Ovary (tissue), 7 donors: ENCODE measurements at regions not wholly inside any gene's neighbourhood (a gene's known extent, or its start where the extent isn't known, plus 50 kb on each side); places are given as distances from the start of the nearest gene placed in this dataset.
"Not testable (repeated sequence)": the region's sequence is repeated elsewhere in the genome, so short reads cannot be mapped to it uniquely, and the experiment has no call there.

Experiments
- DNase-seq, 5 donors: peaks; one replicate each; pipeline ENCODE4 v3.0.0-alpha.2; 2019 to 2020
- H3K27ac ChIP-seq, 2 donors: fragments of 200-600 bp; one replicate each; pipeline versions ENCODE4 v1.5.1 to v1.8.0; 2019 to 2022
- H3K27me3 ChIP-seq: fragments of 200-600 bp; one replicate; pipeline ENCODE4 v1.8.0; 2022
- H3K36me3 ChIP-seq: fragments of 200-600 bp; sonication (generic); one replicate; pipeline ENCODE4 v1.5.1; 2019
- H3K4me1 ChIP-seq: one replicate; pipeline ENCODE4 v1.8.1; 2013; ENCODE audit warnings: mild to moderate bottlenecking, moderate library complexity; ENCODE audit not compliant: insufficient read depth
- H3K4me3 ChIP-seq: fragments of 200-600 bp; sonication (generic); one replicate; pipeline ENCODE4 v1.5.1; 2017
- H3K9me3 ChIP-seq, 2 donors: fragments of 200-600 bp in 1 of 2; sonication (generic) in 1 of 2; one replicate each; pipeline versions ENCODE4 v1.5.1 to v1.8.1; 2013 to 2019; ENCODE audit warnings: mild to moderate bottlenecking in 1 of 2, moderate library complexity in 1 of 2
- CTCF ChIP-seq, 3 donors: fragments of 450-650 bp in 2 of 3; fragments of 200-600 bp in 1 of 3; IDR thresholded peaks; one replicate each; pipeline versions ENCODE4 v1.5.1 to v1.8.0; 2016 to 2022; ENCODE audit warnings: antibody characterized with exemption in 3 of 3, mild to moderate bottlenecking in 1 of 3
- EP300 ChIP-seq: sonication (generic); formaldehyde crosslinking; IDR thresholded peaks from one replicate; pipeline ENCODE4 v1.6.1; 2017; ENCODE audit warnings: antibody characterized with exemption
- POLR2A ChIP-seq: fragments of 450-650 bp; IDR thresholded peaks from one replicate; pipeline ENCODE4 v1.6.1; 2017; ENCODE audit warnings: antibody characterized with exemption, mild to moderate bottlenecking, moderate library complexity
- WGBS, 3 donors: extraction: QIAGEN DNeasy Blood & Tissue Kit in 1 of 3; methylation state at CpG; one replicate each; pipeline versions ENCODE4 v1.1.5 to v1.1.7; 2013 to 2017; 5-methylcytosine and 5-hydroxymethylcytosine counted together
- intact Hi-C, 4 donors: fragments of 100-400 bp; cut with DNase I; formaldehyde crosslinking; loops; one replicate each; pipeline versions ENCODE4 v1.11.0 to v1.15.1; 2022 to 2023
- donor health status: DM: no; HTN: no; CAD: no; lungs with moderate emphysema.
- donor health status: DM: no; HTN: no; CAD: no.
- donor health status: Bipolar disorder and iron deficiency.
- donor health status: DM: no; HTN: no; CAD: no.
- donor health status: DM: yes; HTN: yes; CAD: no.

DNA sequence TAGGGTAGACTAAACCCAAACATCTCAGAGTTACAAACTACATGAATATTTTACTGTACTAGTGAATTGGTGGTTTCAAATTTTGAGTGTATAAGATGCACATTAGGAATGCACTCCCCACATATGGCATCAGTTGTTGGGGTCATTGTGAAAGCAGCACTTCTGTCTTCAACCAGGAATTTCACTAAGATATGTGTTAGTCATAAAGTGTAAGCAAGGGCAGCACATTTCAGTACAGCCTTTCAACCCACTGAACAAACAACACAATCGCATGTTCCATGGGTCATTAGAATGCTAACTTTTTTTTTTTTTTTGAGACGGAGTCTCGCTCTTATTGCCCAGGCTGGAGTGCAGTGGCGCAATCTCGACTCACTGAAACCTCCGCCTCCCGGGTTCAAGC is 164.1 kb upstream of the MAP2 start:
- H3K9me3 ChIP-seq = no peaks in the 10 kb centered on the region
- intact Hi-C loops = no loop called here
- WGBS, 3 donors = 95 to 98% (median 96%) methylated on average over 7 of the region's 7 CpGs
- H3K4me3 ChIP-seq = no peak overlapping the region
- TF ChIP-seq POLR2A = no peak
- TF ChIP-seq CTCF (IDR thresholded peaks at IDR 0.05) = no peak
- no peak for TF ChIP-seq EP300
- H3K36me3 ChIP-seq = no peaks in the 10 kb centered on the region
- no peak overlapping the region for H3K27ac ChIP-seq
- H3K4me1 ChIP-seq = no peaks in the 10 kb centered on the region
- H3K27me3 ChIP-seq = no peaks in the 10 kb centered on the region
- no peak for DNase-seq

- H3K4me3 ChIP-seq = no peak overlapping the region
- no peak for DNase-seq
- intact Hi-C loops = no loop called here
- TF ChIP-seq EP300 (no peak), CTCF (IDR thresholded peaks at IDR 0.05) (no peak), POLR2A (no peak)
- no peaks in the 10 kb centered on the region for H3K9me3 ChIP-seq
- H3K4me1 ChIP-seq = no peaks in the 10 kb centered on the region
- 92 to 96% (median 94%) methylated on average over 5 of the region's 5 CpGs for WGBS, 3 donors
- no peaks in the 10 kb centered on the region for H3K36me3 ChIP-seq
- no peaks in the 10 kb centered on the region for H3K27me3 ChIP-seq
- no peak overlapping the region for H3K27ac ChIP-seq
Observed at GRCh38 chr2:209260281-209260680, 163.6 kb upstream of the MAP2 start.

GRCh38 chr2:209261366-209262053 is 162.3 kb upstream of the MAP2 start:
- H3K36me3 ChIP-seq, H3K9me3 ChIP-seq, DNase-seq, H3K27me3 ChIP-seq, H3K27ac ChIP-seq, H3K4me3 ChIP-seq, intact Hi-C loops, H3K4me1 ChIP-seq: not testable (repeated sequence)
- WGBS, 3 donors = 78 to 82% (median 79%) methylated on average over 16 of the region's 16 CpGs

- Histone ChIP-seq H3K27ac (no peak overlapping the region), H3K4me1 (no peaks in the 10 kb centered on the region), H3K9me3 (no peaks in the 10 kb centered on the region), H3K27me3 (no peaks in the 10 kb centered on the region), H3K36me3 (no peaks in the 10 kb centered on the region), H3K4me3 (no peak overlapping the region)
- no peak for TF ChIP-seq CTCF (IDR thresholded peaks at IDR 0.05)
- TF ChIP-seq POLR2A = no peak
- TF ChIP-seq EP300 = no peak
- no peak for DNase-seq
- intact Hi-C loops = no loop called here
- 5 to 41% (median 12%) methylated on average over 2 of the region's 2 CpGs for WGBS, 3 donors
Observed at GRCh38 chr2:209269024-209269423, 154.8 kb upstream of the MAP2 start.

DNA sequence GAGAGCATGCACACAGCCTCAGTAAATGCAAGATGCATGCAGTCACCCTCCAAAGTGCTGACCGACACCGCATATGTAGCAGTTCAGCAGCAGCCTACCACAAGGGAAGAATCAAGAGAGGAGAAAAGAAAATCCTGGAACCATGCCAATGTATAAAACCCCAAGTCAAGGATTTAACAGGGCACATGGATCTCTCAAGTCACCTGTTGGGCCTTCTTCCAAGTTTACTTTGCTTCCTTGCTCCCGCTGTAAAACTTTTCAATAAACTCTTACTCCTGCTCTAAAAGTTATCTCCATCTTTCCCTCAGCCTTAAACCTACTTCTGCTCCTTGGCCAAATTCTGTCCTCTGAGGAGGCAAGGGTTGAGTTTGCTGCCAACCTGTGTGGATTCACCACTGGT is 147.8 kb upstream of the MAP2 start:
- Histone ChIP-seq H3K4me1 (no peaks in the 10 kb centered on the region), H3K27ac (no peak overlapping the region), H3K36me3 (no peaks in the 10 kb centered on the region), H3K27me3 (no peaks in the 10 kb centered on the region), H3K9me3 (no peaks in the 10 kb centered on the region), H3K4me3 (no peak overlapping the region)
- intact Hi-C loops = no loop called here
- DNase-seq = no peak
- TF ChIP-seq POLR2A (no peak), EP300 (no peak), CTCF (IDR thresholded peaks at IDR 0.05) (no peak)
- 67 to 95% (median 92%) methylated on average over 3 of the region's 3 CpGs for WGBS, 3 donors
